IMR-90 (cell line): ENCODE measurements at regions not wholly inside any gene's neighbourhood (a gene's known extent, or its start where the extent isn't known, plus 50 kb on each side); places are given as distances from the start of the nearest gene placed in this dataset.

Experiments used
- ATAC-seq: fragments of 200-7000 bp; cut with Tn5 transposase; 2 replicates; pipeline ENCODE4 v1.9.1; 2020; ENCODE audit warnings: low read depth, mild to moderate bottlenecking, moderate library complexity
- BruUV-seq: library from RNA; stranded (reverse); fragments of 400-500 nt; replicated peaks from 2 replicates; lab custom pipeline; 2021; lab: Mats Ljungman, UMichigan
- CTCF ChIA-PET: fragments of 300-600 bp; formaldehyde crosslinking; extraction: SDS; loops from one replicate; lab custom pipeline; 2021; ENCODE audit warnings: antibody characterized with exemption; lab: Yijun Ruan, JAX
- POLR2A ChIA-PET: fragments of 300-600 bp; sonication (Branson Sonifier 250); formaldehyde crosslinking; loops from one replicate; lab custom pipeline; 2022; ENCODE audit warnings: antibody characterized with exemption; ENCODE audit not compliant: unreplicated experiment; lab: Charles Lee
- DNase-seq: peaks from one replicate; pipeline ENCODE4 v3.0.0; 2013
- H2AFZ ChIP-seq: replicated peaks from 2 replicates; pipeline ENCODE3; 2013; ENCODE audit warnings: low read length, mild to moderate bottlenecking; ENCODE audit not compliant: poor library complexity
- H2AK5ac ChIP-seq: 2 replicates; pipeline ENCODE4 v1.6.1; 2013; ENCODE audit warnings: low read depth, low read length, inconsistent platforms
- H2AK9ac ChIP-seq: replicated peaks from 2 replicates; pipeline ENCODE3; 2013; ENCODE audit warnings: mild to moderate bottlenecking, low read depth, low read length, moderate library complexity; ENCODE audit not compliant: poor library complexity
- H2BK120ac ChIP-seq: 2 replicates; pipeline ENCODE4 v1.6.1; 2013; ENCODE audit warnings: low read depth, low read length, inconsistent platforms
- H2BK15ac ChIP-seq: 3 replicates; pipeline ENCODE4 v1.6.1; 2013; ENCODE audit warnings: low read depth, low read length, inconsistent platforms
- H2BK20ac ChIP-seq: 2 replicates; pipeline ENCODE4 v1.6.1; 2013; ENCODE audit warnings: low read depth, mild to moderate bottlenecking, inconsistent platforms, low read length, moderate library complexity
- H2BK5ac ChIP-seq: 2 replicates; pipeline ENCODE4 v1.6.1; 2013; ENCODE audit warnings: mild to moderate bottlenecking, low read depth, low read length, inconsistent platforms; ENCODE audit not compliant: poor library complexity, severe bottlenecking
- H3K14ac ChIP-seq: replicated peaks from 2 replicates; pipeline ENCODE4 v1.6.1; 2013; ENCODE audit warnings: low read depth, low read length, inconsistent platforms
- H3K18ac ChIP-seq: 2 replicates; pipeline ENCODE4 v1.6.1; 2013; ENCODE audit warnings: low read depth, low read length, control low read depth
- H3K23ac ChIP-seq: 2 replicates; pipeline ENCODE4 v1.6.1; 2013; ENCODE audit warnings: low read depth, low read length, inconsistent platforms
- H3K27ac ChIP-seq: 2 replicates; pipeline ENCODE4 v1.5.1; 2013; ENCODE audit warnings: mild to moderate bottlenecking, control low read depth, low read length; ENCODE audit not compliant: insufficient read depth
- H3K27me3 ChIP-seq: 2 replicates; pipeline ENCODE4 v1.6.1; 2013; ENCODE audit warnings: low read length; ENCODE audit not compliant: control insufficient read depth, insufficient read depth
- H3K36me3 ChIP-seq: 2 replicates; pipeline ENCODE4 v1.6.1; 2013; ENCODE audit warnings: low read length, mixed read lengths; ENCODE audit not compliant: control insufficient read depth, insufficient read depth
- H3K4ac ChIP-seq: 2 replicates; pipeline ENCODE4 v1.6.1; 2013; ENCODE audit warnings: low read depth, low read length, inconsistent platforms
- H3K4me1 ChIP-seq: 2 replicates; pipeline ENCODE4 v1.6.1; 2013; ENCODE audit warnings: low read length, mixed read lengths; ENCODE audit not compliant: control insufficient read depth, insufficient read depth
- H3K4me2 ChIP-seq: 2 replicates; pipeline ENCODE4 v1.6.1; 2013; ENCODE audit warnings: low read depth, mild to moderate bottlenecking, control low read depth, low read length, moderate library complexity
- H3K4me3 ChIP-seq: 2 replicates; pipeline ENCODE4 v1.5.1; 2013; ENCODE audit warnings: low read depth, mild to moderate bottlenecking, control low read depth, low read length, moderate library complexity; ENCODE audit not compliant: insufficient read depth
- H3K56ac ChIP-seq: 2 replicates; pipeline ENCODE4 v1.6.1; 2013; ENCODE audit warnings: low read length, inconsistent platforms; ENCODE audit not compliant: insufficient read depth; ENCODE audit errors: extremely low read depth
- H3K79me1 ChIP-seq, 2 experiments: 2 replicates each; pipeline ENCODE4 v1.6.1; 2013; ENCODE audit warnings: low read length in 2 of 2, inconsistent platforms in 1 of 2, low read depth in 1 of 2
- H3K9ac ChIP-seq: 2 replicates; pipeline ENCODE4 v1.6.1; 2013; ENCODE audit warnings: low read depth, low read length, control low read depth
- H3K9me1 ChIP-seq: 2 replicates; pipeline ENCODE4 v1.6.1; 2013; ENCODE audit warnings: low read length, inconsistent platforms; ENCODE audit not compliant: insufficient read depth
- H3K9me3 ChIP-seq: 2 replicates; pipeline ENCODE4 v1.6.1; 2013; ENCODE audit warnings: low read length; ENCODE audit not compliant: control insufficient read depth, insufficient read depth
- H4K20me1 ChIP-seq: 2 replicates; pipeline ENCODE4 v1.6.1; 2013; ENCODE audit warnings: low read length, inconsistent platforms; ENCODE audit not compliant: insufficient read depth
- H4K5ac ChIP-seq: 2 replicates; pipeline ENCODE4 v1.6.1; 2013; ENCODE audit warnings: mild to moderate bottlenecking, low read depth, low read length, control low read depth
- H4K8ac ChIP-seq, 2 experiments: 2 replicates each; pipeline ENCODE4 v1.6.1; 2013; ENCODE audit warnings: low read depth in 2 of 2, low read length in 2 of 2, control low read depth in 1 of 2, inconsistent platforms in 1 of 2
- H4K91ac ChIP-seq: 2 replicates; pipeline ENCODE4 v1.6.1; 2013; ENCODE audit warnings: low read depth, low read length, inconsistent platforms; ENCODE audit not compliant: insufficient read depth
- BHLHE40 ChIP-seq: fragments of 150-350 bp; IDR thresholded peaks from 2 replicates; pipeline ENCODE4 v1.6.1; 2016; ENCODE audit warnings: mild to moderate bottlenecking, low read depth, low read length
- CEBPB ChIP-seq: IDR thresholded peaks from 2 replicates; pipeline ENCODE4 v1.6.1; 2012; ENCODE audit warnings: low read depth, low read length, improper control_type of control experiment
- MAFK ChIP-seq: IDR thresholded peaks from 2 replicates; pipeline ENCODE4 v1.6.1; 2012; ENCODE audit warnings: low read depth, low read length, improper control_type of control experiment
- MAZ ChIP-seq: IDR thresholded peaks from 2 replicates; pipeline ENCODE4 v1.6.1; 2012; ENCODE audit warnings: low read depth, mild to moderate bottlenecking, low read length, improper control_type of control experiment, moderate library complexity, borderline replicate concordance
- MXI1 ChIP-seq: IDR thresholded peaks from 2 replicates; pipeline ENCODE4 v1.6.1; 2012; ENCODE audit warnings: low read depth, mild to moderate bottlenecking, low read length, moderate library complexity, borderline replicate concordance
- POLR2A ChIP-seq: IDR thresholded peaks from 2 replicates; pipeline ENCODE4 v1.6.1; 2012; ENCODE audit warnings: mild to moderate bottlenecking, low read depth, low read length
- RAD21 ChIP-seq: IDR thresholded peaks from 2 replicates; pipeline ENCODE4 v1.6.1; 2012; ENCODE audit warnings: low read length, improper control_type of control experiment
- RCOR1 ChIP-seq: IDR thresholded peaks from 2 replicates; pipeline ENCODE4 v1.6.1; 2012; ENCODE audit warnings: mild to moderate bottlenecking, low read length, improper control_type of control experiment; ENCODE audit not compliant: insufficient replicate concordance
- SMC3 ChIP-seq: fragments of 150-350 bp; IDR thresholded peaks from 2 replicates; pipeline ENCODE4 v1.6.1; 2016; ENCODE audit warnings: low read depth, mild to moderate bottlenecking, antibody characterized with exemption, low read length, moderate library complexity
- WGBS, 2 experiments: methylation state at CpG; one replicate each; pipeline versions ENCODE4 v1.1.5 to v1.1.7; 2013; ENCODE audit warnings: missing lambda C conversion rate in 2 of 2; ENCODE audit not compliant: insufficient read length in 1 of 2; ENCODE audit errors: extremely low coverage in 2 of 2; 5-methylcytosine and 5-hydroxymethylcytosine counted together
- dilution Hi-C: fragments of 300-500 bp; cut with HindIII; formaldehyde crosslinking; loops from one replicate; pipeline ENCODE4 v1.14.3; 2018; ENCODE audit warnings: low sequenced_read_pairs; ENCODE audit not compliant: unreplicated experiment
- in situ Hi-C: fragments of 300-500 bp; cut with MboI; formaldehyde crosslinking; loops from 3 replicates; pipeline ENCODE4 v1.14.3; 2019; ENCODE audit warnings: low sequenced_read_pairs, inconsistent platforms, mixed read lengths
- intact Hi-C: fragments of 100-400 bp; cut with micrococcal nuclease; formaldehyde crosslinking; loops from 2 replicates; pipeline ENCODE4 v1.10.0; 2022
- TF ChIP-seq, protein P1 (sequence below): conservative IDR thresholded peaks from 2 replicates; pipeline ENCODE4 v1.5.1; 2012; ENCODE audit warnings: mild to moderate bottlenecking, low read depth, low read length, improper control_type of control experiment
- TF ChIP-seq, protein P2 (sequence below): fragments of 150-350 bp; IDR thresholded peaks from 2 replicates; pipeline ENCODE4 v1.6.1; 2017; ENCODE audit warnings: mild to moderate bottlenecking, antibody characterized with exemption, low read length, low read depth

DNA sequence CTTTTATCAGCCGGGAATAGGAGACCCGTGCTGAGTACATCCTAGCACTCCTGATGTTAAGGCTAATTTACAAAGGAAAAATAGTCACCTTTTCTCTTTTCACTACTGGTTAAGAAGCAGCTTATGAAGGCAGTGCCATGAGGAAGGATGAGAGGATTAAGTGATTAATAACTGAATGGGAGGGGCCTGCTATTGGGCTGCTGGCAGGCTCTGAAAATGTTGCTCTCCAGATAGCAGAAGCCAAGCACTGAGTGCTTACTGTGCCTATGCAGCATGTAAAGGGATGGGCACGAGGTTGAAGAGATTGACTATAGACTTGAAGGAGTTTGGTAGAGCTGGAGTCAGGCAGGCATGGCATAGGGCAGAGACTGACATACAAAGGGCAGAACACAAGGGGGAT lies 282.4 kb upstream of the THSD7B start:
- H3K36me3 ChIP-seq = no peaks in the 10 kb centered on the region

More for the DNA sequence above, 282.4 kb upstream of the THSD7B start:
- in situ Hi-C loops = no loop called here
- no peak overlapping the region for H3K27ac ChIP-seq
- H3K4me2 ChIP-seq = no peak overlapping the region
- no peaks in the 10 kb centered on the region for H3K9me1 ChIP-seq
- ATAC-seq = no peak
- H2BK120ac ChIP-seq = no peak overlapping the region
- no peak overlapping the region for H3K18ac ChIP-seq
- H3K9me3 ChIP-seq = peaks cover 20% of the 10 kb centered on the region
- no peak overlapping the region for H2BK20ac ChIP-seq
- dilution Hi-C loops = no loop called here
- H3K56ac ChIP-seq = no peak overlapping the region
- no TSS peak for BruUV-seq
- H4K5ac ChIP-seq = no peak overlapping the region
- no peak overlapping the region for H2BK5ac ChIP-seq
- no peak overlapping the region for H2BK15ac ChIP-seq
- ChIA-PET POLR2A (no interaction called here), CTCF (no interaction called here)
- no peak overlapping the region for H3K4ac ChIP-seq
- H3K4me3 ChIP-seq = no peak overlapping the region
- H2AFZ ChIP-seq = no peak overlapping the region
- no peak for DNase-seq
- H4K20me1 ChIP-seq = no peaks in the 10 kb centered on the region
- no peak overlapping the region for H4K8ac ChIP-seq
- no peak overlapping the region for H3K14ac ChIP-seq
- H3K79me1 ChIP-seq = no peaks in the 10 kb centered on the region
- H3K23ac ChIP-seq = no peak overlapping the region
- no peak overlapping the region for H2AK5ac ChIP-seq
- 0% methylated on average over 1 of the region's 3 CpGs; no CpG with 5 or more reads in 1 of the 2 experiments for WGBS, 2 experiments
- H3K27me3 ChIP-seq = no peaks in the 10 kb centered on the region
- TF ChIP-seq CEBPB = no peak
- TF ChIP-seq RCOR1 = no peak
- TF ChIP-seq BHLHE40 = no peak
- no peak for TF ChIP-seq MXI1
- no peak for TF ChIP-seq SMC3
- TF ChIP-seq, protein P1, sequence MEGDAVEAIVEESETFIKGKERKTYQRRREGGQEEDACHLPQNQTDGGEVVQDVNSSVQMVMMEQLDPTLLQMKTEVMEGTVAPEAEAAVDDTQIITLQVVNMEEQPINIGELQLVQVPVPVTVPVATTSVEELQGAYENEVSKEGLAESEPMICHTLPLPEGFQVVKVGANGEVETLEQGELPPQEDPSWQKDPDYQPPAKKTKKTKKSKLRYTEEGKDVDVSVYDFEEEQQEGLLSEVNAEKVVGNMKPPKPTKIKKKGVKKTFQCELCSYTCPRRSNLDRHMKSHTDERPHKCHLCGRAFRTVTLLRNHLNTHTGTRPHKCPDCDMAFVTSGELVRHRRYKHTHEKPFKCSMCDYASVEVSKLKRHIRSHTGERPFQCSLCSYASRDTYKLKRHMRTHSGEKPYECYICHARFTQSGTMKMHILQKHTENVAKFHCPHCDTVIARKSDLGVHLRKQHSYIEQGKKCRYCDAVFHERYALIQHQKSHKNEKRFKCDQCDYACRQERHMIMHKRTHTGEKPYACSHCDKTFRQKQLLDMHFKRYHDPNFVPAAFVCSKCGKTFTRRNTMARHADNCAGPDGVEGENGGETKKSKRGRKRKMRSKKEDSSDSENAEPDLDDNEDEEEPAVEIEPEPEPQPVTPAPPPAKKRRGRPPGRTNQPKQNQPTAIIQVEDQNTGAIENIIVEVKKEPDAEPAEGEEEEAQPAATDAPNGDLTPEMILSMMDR = no peak
- TF ChIP-seq, protein P2, sequence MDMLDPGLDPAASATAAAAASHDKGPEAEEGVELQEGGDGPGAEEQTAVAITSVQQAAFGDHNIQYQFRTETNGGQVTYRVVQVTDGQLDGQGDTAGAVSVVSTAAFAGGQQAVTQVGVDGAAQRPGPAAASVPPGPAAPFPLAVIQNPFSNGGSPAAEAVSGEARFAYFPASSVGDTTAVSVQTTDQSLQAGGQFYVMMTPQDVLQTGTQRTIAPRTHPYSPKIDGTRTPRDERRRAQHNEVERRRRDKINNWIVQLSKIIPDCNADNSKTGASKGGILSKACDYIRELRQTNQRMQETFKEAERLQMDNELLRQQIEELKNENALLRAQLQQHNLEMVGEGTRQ = no peak
- TF ChIP-seq POLR2A = no peak
- TF ChIP-seq MAFK = no peak
- no peak for TF ChIP-seq RAD21
- no peak for TF ChIP-seq MAZ
- intact Hi-C loops = no loop called here
- H4K91ac ChIP-seq = no peak overlapping the region
- H3K4me1 ChIP-seq = no peaks in the 10 kb centered on the region
- H3K9ac ChIP-seq = no peak overlapping the region
- no peak overlapping the region for H2AK9ac ChIP-seq
